Kidney glomerular epithelial cell (primary cell): ENCODE measurements at regions not wholly inside any gene's neighbourhood (a gene's known extent, or its start where the extent isn't known, plus 50 kb on each side); places are given as distances from the start of the nearest gene placed in this dataset.
"Not testable (repeated sequence)": the region's sequence is repeated elsewhere in the genome, so short reads cannot be mapped to it uniquely, and the experiment has no call there.

Source experiments
- DNase-seq: peaks from one replicate; lab custom pipeline; 2025; lab: John Stamatoyannopoulos, UW

DNA sequence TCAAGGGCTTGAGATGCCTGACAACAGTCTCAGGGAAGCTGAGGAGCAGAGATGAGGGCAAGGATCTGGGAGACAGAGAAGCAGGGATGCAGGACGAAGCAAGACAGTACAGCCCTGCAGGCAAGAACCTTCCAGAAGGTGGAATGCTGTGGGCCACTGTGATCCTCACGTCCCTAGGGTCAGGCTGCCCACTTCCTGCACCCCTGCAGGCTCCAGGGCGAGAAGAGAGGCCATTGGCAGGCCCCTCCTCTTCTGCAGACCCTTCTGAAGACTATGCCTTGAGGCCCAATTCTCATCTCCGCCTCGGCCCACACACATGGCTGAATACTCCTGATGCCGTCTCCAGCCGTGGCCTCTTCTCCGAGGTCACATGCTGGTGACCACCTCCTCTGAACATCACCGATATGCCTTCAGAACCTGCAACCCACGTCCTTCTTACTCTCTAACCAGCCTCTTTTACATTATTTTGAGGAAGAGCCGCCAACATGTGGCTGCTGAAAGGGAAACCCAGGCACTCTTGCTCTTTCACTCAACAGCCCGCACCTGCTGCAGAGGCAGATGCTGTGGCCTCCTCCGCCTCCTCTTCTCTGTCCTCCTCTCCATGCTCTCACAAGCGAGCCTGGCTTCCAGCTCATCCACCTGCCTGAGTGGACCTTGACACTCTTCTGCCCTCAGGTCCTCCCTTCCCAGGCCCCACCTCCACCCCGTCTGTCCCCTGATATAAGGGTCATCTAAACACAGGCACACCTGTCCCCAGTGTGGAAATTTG lies 181.5 kb downstream of the IRX2 start:
- DNase-seq = no peak

DNA sequence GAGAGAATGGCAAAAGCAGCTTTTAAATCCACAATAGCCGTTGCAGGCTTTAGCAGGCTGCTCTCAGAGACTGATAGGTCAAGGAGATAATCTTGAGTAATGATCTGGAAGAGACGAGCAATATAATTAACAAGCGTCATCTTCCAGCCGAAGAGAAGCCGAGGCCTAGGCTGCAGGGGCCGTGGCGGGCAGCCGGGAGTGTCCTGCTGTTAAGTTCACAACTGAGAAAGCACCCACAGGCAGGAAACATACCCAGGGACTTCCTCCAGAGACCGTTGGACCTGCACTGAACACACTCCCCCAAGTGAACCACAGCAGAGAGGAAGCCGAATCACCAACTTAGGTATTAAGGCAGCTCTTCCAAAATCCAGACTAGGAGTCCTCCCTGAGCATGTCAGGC lies 182.3 kb downstream of the IRX2 start:
- DNase-seq = no peak

DNA sequence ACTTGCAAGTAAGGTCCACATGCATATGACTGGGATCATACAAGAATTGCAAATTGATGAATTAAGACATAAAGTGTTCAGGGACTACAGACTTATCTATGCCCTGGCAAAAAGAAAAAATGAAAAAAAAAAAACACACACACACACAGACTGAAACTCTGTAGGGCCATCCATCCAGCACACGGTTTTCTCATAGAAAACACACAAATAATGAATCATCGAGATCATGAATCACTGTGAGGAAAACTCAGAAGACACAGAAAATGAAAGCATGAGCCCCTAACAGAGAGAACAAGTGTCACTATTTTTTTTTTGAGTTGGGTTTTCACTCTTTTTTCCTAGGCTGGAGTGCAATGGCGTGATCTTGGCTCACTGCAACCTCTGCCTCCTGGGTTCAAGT lies 185.2 kb downstream of the IRX2 start:
- DNase-seq = no peak

- DNase-seq = no peak
Observed at GRCh38 chr5:2565147-2565546, 186.3 kb downstream of the IRX2 start.

- no peak for DNase-seq
Observed at GRCh38 chr5:2563046-2563445, 188.4 kb downstream of the IRX2 start.

- DNase-seq = no peak
Observed at GRCh38 chr5:2562036-2562435, 189.4 kb downstream of the IRX2 start.

- no peak for DNase-seq
Observed at GRCh38 chr5:2560435-2560834, 191.0 kb downstream of the IRX2 start.

DNA sequence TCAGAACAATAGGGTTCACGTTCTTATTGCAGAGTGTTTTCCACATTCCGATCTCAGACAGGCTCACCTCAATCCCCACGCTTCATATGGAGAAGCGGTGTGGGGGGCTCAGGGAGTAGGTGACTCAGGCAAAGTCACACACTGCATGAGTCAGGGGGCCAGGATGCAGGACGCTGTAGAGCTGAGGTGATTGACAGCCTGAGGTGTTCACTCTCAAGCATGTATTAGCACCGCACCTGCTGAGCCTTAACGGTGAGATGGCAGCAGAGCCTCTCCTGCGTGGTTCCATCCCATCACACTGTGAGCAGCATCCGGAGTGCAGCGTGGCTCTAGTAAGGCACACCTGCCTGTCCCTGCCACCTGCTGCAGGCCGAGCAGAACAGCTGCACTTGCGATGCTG lies 194.0 kb downstream of the IRX2 start:
- no peak for DNase-seq

DNA sequence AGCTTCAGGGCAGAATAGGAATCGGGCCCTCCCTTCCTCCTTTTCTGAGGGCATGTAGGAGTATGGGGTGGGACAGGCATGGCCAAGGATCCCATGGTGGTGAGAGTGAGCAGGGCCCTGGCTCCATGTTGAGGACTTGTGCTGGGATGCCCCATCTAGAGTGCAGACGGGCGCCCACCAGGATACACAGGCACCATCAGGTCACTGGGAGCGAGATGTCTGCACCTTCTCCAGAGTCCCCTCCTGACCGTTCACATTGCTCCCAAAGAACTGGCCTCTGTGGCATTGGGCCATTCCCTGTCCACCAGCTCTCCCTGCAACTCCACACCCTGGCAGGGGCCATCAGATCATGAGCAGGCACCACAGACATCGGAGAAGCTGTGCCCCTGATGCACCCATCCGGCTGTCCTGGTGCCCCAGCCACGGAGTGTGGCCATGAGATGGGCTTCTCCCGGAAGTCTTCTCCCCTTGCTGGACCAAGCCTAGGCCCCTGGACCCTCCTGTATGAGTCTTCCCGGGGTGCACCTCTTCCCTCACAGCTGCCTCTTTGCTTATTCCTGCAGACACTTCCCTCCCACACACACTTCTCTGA lies 195.0 kb downstream of the IRX2 start:
- DNase-seq = no peak

DNA sequence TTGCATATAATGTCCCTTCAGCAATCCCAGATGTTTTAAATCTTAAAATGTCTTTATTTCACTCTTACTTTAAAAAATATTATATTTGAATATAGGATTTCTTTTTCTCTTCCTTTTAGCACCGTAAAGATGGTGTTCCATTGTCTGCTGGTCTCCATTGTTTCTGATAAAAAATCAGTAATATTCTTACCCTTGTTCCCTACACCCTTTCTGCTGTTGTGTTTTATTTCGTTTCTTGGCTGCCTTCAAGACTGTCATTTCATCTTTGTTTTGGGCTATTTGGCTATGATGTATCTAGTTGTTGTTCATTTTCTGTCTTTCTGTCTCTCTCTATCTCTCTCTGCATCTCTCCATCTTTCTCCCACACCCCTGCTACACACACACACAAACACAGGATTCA lies 197.9 kb downstream of the IRX2 start:
- DNase-seq = no peak

DNA sequence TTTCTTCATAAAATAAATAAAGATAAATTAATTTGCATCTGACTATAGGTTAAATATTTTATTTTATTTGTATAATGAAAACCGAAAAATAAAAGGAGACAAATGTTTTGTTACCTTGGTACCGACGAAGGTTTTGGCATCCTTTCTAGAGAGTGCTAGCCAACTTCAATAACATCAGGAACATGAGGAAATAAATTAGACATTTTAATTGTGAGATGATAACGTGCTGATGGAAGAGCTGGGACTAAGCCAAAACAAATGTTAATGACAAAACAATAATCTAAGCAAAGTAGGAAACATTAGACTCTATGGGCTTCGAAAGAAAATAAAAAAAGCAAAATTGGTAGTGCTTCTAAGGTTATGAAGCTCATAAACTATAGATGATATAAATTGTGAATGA lies 201.0 kb downstream of the IRX2 start:
- DNase-seq = no peak

DNA sequence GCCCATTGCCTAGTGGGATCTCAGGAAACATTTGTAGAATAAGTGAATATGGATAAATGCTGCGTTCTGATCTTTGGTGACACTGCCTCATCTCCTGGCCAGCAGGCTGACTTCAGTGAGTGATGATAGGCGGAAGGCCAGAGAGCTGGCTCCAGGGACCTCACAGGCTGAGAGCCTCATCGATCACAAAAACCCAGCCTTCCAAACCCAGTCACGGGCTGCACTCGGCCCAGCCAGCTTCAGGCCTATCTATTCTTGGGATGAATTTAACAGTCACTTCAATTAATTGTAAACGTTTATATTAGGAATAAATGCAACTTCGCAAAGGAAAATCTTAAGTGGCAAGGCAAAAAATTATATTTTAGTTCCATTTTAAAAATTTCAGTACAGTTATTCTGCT lies 201.6 kb downstream of the IRX2 start:
- DNase-seq = no peak

- no peak for DNase-seq
Observed at GRCh38 chr5:2549354-2549753, 202.1 kb downstream of the IRX2 start.

DNA sequence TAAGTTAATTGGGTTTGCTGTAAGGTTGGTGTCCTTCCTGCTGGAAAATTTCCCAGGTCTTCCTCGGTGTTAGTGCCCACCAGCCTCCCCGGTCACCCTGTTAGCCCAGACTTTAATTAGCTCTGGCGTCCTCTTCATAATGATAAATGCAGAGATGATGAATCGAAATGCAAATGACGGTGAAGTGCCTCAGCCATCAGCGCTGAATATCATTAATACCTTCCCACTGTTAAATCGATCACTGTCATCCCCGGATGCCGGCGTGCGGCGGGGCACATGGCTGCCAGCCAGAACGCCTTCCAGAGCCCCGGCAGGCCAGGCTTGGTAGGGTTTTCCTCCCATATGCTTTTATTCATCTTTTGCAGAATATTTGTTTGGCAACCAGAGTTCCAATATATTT lies 204.5 kb downstream of the IRX2 start:
- DNase-seq = no peak

DNA sequence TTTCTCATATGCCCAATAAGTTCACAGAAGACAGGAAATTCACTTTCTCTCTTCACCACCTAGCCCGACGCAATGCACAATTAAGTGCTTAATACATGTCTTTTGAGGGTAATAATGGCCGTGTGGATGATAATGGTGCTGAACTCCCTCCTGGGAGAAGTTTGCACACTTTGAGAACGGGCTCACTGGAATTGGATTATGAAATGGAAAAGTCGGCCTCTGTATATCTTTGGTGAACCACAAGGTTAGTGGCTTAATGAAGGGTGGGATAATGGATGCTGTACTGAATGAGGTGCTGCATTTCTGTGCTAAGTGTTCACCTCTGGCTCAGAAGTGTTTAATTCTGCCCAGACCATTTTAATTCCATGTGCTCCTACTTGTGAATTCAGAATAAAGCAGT lies 207.5 kb downstream of the IRX2 start:
- DNase-seq = no peak

GRCh38 chr5:2542821-2543220 lies 208.7 kb downstream of the IRX2 start:
- no peak for DNase-seq

DNA sequence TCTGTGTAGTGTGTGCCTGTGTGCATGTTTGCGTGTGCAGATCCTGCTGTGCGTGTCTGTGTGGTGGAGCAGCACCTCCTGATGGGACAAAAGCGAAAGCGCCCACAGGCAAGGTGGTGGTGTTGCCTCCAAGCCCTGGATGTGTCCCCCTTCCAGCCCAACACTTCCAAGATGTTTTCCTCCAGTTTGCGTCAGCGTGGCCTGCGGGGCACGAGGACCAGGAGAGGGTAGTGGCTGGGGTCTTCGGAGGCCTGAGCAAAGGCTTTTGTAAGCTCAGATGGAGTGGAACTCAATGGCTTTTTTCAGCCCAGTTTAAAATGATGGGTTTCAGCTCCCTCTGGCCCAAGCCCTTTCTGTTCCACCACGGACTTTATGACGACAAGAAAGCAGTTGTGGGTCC lies 209.5 kb downstream of the IRX2 start:
- no peak for DNase-seq

DNA sequence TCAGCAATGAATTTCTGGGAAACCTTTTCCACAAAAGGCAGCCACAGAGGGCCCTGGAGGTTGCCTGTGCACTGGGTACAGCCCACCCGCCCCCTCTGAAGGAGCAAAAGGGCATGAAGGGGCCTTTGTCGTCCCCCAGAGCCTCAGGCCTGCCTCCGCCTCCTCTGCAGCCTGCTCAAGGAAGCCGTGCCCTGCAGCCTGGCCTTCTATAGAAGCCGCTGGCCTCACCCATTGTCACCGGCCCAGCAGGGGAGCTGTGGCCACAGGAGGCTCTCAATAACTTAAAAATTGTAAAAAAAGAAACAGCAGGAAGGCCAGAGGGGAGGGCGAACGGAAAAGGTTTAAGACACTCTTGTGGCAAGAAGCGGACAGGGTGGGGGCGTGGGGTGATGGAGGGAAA lies 213.3 kb downstream of the IRX2 start:
- DNase-seq = no peak

DNA sequence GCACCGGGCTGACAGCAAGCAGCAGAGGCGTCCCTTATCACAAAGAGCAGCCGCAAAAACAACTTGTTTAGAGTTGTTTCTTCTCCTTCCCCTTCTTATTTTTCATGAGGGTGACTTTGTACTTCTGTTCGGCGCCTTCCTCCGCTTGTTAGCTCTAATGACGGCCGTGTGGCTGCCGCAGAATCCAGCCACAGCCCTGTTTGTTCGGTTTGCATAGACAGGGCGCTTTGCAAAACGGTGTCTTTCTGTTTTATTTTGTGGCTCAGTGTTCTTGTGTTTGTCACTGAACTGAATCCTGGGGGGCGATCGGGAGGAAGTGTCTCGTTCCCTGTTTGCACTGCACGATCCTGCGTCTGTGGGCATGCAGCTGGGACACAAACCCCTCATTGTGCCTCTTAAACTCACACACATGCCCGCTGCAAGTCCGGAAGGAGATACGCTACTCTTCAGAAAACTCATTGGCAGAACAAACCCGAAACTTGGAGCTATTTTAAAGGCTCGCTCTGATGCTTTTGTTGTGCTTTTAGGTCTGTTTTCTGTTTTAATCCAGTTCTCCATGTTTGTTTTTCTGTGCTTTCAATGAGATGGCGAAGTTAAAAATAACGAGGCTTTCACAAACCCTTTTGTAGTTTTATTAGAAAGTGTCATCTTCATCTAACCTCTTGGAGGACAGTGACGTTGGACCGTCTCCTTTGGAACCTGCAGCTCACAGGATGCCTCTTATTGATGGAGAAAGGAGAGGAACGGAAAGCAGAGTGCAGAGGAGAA lies 213.9 kb downstream of the IRX2 start:
- DNase-seq = no peak

DNA sequence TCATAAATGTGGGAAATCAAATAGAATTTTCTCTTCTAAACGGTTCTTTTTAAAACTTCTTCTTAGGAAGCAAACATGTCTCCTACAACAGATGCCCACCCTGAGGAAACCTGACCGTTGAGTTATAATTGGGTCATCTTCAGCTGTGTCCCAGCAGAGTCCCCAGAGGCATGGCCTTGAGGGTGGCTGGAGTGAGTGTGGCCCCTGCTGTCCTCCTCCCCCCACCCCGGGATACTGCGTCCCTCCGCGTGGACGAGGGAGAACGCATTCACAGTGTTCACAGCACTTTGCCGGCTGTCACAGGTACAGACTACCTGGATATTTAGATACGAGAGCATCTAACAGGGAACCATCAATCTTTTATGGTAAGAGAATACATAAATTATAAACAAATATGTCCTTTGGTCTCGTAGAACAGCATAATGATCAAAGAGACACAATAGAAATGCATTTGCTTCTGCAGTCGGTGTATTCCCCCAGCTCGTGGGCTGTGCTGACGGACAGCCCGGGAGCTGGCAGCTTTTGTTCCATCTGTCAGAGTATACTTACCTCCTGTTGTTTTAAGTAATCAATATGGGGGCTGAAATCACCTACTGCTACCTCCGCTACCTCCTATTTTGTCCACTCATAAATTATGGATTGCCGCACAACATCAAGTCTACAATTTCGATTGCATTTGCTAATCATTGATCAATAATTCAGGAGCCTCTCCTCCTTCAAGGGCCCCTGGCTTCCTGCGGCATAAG lies 214.7 kb downstream of the IRX2 start:
- DNase-seq = no peak

GRCh38 chr5:2534970-2535369 lies 216.5 kb downstream of the IRX2 start:
- no peak for DNase-seq

DNA sequence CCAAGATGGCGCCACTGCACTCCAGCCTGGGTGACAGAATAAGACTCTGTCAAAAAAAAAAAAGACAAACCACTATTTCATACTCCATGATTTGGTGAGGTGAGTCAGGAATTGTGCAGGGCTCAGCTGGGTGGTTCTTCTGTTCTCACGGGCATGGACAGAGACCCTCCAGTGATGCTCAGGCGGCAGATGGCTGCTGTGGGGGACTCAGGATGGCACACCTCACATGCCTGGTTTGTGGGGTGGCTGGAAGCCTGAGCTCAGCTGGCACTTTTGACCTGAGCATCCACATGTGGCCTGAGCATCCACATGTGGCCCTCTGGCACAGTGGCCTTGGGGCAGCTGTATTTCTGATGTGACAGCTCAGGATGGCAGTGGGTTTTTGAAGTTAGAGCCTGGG lies 217.2 kb downstream of the IRX2 start:
- DNase-seq = no peak

DNA sequence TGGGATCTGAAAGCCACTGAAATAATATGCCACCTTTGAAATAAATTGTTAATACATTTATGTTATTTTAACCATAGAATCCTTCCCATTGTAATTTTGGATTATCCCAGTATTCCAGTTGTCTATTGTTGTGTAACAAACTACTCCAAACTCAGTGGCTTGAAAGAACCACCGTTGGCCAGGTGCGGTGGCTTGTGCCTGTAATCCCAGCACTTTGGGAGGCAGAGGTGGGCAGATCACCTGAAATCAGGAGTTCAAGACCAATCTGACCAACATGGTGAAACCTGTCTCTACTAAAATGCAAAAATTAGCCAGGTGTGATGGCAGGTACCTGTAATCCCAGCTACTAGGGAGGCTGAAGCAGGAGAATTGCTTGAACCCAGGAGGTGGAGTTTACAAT lies 217.6 kb downstream of the IRX2 start:
- not testable (repeated sequence) for DNase-seq
